Uterus (tissue), 3 donors: ENCODE measurements at regions not wholly inside any gene's neighbourhood (a gene's known extent, or its start where the extent isn't known, plus 50 kb on each side); places are given as distances from the start of the nearest gene placed in this dataset.

Experiments used
- DNase-seq, 2 donors: peaks; one replicate each; pipeline ENCODE4 v3.0.0-alpha.2; 2019 to 2020
- H3K27ac ChIP-seq, 2 donors: fragments of 200-600 bp; sonication (generic); 1 replicate in 1 of 2; 2 replicates in 1 of 2; pipeline ENCODE4 v1.5.1; 2016 to 2018
- H3K27me3 ChIP-seq, 2 donors: fragments of 200-600 bp; sonication (generic); one replicate each; pipeline ENCODE4 v1.5.1; 2018 to 2019; ENCODE audit warnings: control low read depth in 1 of 2
- H3K36me3 ChIP-seq, 2 donors: fragments of 200-600 bp; sonication (generic); one replicate each; pipeline ENCODE4 v1.5.1; 2019; ENCODE audit warnings: control low read depth in 1 of 2
- H3K4me1 ChIP-seq, 2 donors: fragments of 200-600 bp; sonication (generic); one replicate each; pipeline ENCODE4 v1.5.1; 2018 to 2019; ENCODE audit warnings: control low read depth in 1 of 2
- H3K4me3 ChIP-seq, 2 donors: fragments of 200-600 bp; sonication (generic); 1 replicate in 1 of 2; 2 replicates in 1 of 2; pipeline ENCODE4 v1.5.1; 2018 to 2019; ENCODE audit warnings: mild to moderate bottlenecking in 1 of 2
- H3K9me3 ChIP-seq, 2 donors: fragments of 200-600 bp; sonication (generic); one replicate each; pipeline ENCODE4 v1.5.1; 2019; ENCODE audit warnings: control low read depth in 1 of 2
- CTCF ChIP-seq, 4 experiments: fragments of 200-600 bp in 2 of 4; fragments of 450-650 bp in 2 of 4; sonication (generic) in 2 of 4; IDR thresholded peaks; one replicate each; pipeline ENCODE4 v1.5.1; 2016 to 2019; ENCODE audit warnings: antibody characterized with exemption in 4 of 4, mild to moderate bottlenecking in 2 of 4, moderate library complexity in 1 of 4
- POLR2A ChIP-seq, 2 donors: fragments of 450-650 bp; IDR thresholded peaks; one replicate each; pipeline ENCODE4 v1.6.1; 2016; ENCODE audit warnings: antibody characterized with exemption in 2 of 2, mild to moderate bottlenecking in 1 of 2, moderate library complexity in 1 of 2
- intact Hi-C: fragments of 100-400 bp; cut with DNase I; formaldehyde crosslinking; loops from one replicate; pipeline ENCODE4 v1.15.1; 2023; ENCODE audit warnings: low total_unique reads
- donor health status: DM: yes; HTN: yes; CAD: no.

GRCh38 chr13:85406269-85406975 is 392.8 kb downstream of the SLITRK6 start:
- TF ChIP-seq CTCF (IDR thresholded peaks at IDR 0.05) (no peak), POLR2A (IDR thresholded peaks at IDR 0.05) (no peak)
- Histone ChIP-seq H3K4me1 (no peaks in the 10 kb centered on the region), H3K4me3 (no peak overlapping the region)

GRCh38 chr13:85405316-85405897 is 393.8 kb downstream of the SLITRK6 start:
- Histone ChIP-seq H3K27me3 (no peaks in the 10 kb centered on the region), H3K36me3 (no peaks in the 10 kb centered on the region), H3K4me1 (no peaks in the 10 kb centered on the region), H3K4me3 (no peak overlapping the region), H3K27ac (no peak overlapping the region), H3K9me3 (no peaks in the 10 kb centered on the region)
- intact Hi-C loops: no loop called here
- TF ChIP-seq POLR2A (IDR thresholded peaks at IDR 0.05) (no peak), CTCF (IDR thresholded peaks at IDR 0.05) (no peak)
- DNase-seq: no peak

More at GRCh38 chr13:85406269-85406975, 392.8 kb downstream of the SLITRK6 start:
- no peaks in the 10 kb centered on the region for H3K27me3 ChIP-seq
- H3K9me3 ChIP-seq: no peaks in the 10 kb centered on the region
- no peak overlapping the region for H3K27ac ChIP-seq
- DNase-seq: no peak
- intact Hi-C loops: no loop called here
- H3K36me3 ChIP-seq: no peaks in the 10 kb centered on the region

- TF ChIP-seq POLR2A (IDR thresholded peaks at IDR 0.05) (no peak), CTCF (IDR thresholded peaks at IDR 0.05) (no peak)
- Histone ChIP-seq H3K4me1 (no peaks in the 10 kb centered on the region), H3K27me3 (no peaks in the 10 kb centered on the region), H3K4me3 (no peak overlapping the region), H3K27ac (no peak overlapping the region), H3K36me3 (no peaks in the 10 kb centered on the region), H3K9me3 (no peaks in the 10 kb centered on the region)
- DNase-seq: no peak
- intact Hi-C loops: no loop called here
Observed at GRCh38 chr13:85386424-85386823, 412.8 kb downstream of the SLITRK6 start.

GRCh38 chr13:85383291-85383690 is 415.9 kb downstream of the SLITRK6 start:
- intact Hi-C loops: no loop called here
- Histone ChIP-seq H3K36me3 (no peaks in the 10 kb centered on the region), H3K27me3 (no peaks in the 10 kb centered on the region), H3K4me1 (no peaks in the 10 kb centered on the region), H3K4me3 (no peak overlapping the region), H3K9me3 (no peaks in the 10 kb centered on the region), H3K27ac (no peak overlapping the region)
- TF ChIP-seq POLR2A (IDR thresholded peaks at IDR 0.05): no peak
- no peak for TF ChIP-seq CTCF (IDR thresholded peaks at IDR 0.05)
- DNase-seq: no peak

GRCh38 chr13:85381082-85381481 is 418.1 kb downstream of the SLITRK6 start:
- no peaks in the 10 kb centered on the region for H3K27me3 ChIP-seq
- H3K36me3 ChIP-seq: no peaks in the 10 kb centered on the region
- no peak for DNase-seq
- no peak overlapping the region for H3K27ac ChIP-seq
- TF ChIP-seq POLR2A (IDR thresholded peaks at IDR 0.05): no peak
- TF ChIP-seq CTCF (IDR thresholded peaks at IDR 0.05): no peak
- H3K4me1 ChIP-seq: no peaks in the 10 kb centered on the region
- H3K4me3 ChIP-seq: no peak overlapping the region
- intact Hi-C loops: no loop called here
- H3K9me3 ChIP-seq: no peaks in the 10 kb centered on the region
